NOMO-1 treated with dmso at 0.1 percent for 144 hours (cell line): ENCODE measurements at regions not wholly inside any gene's neighbourhood (a gene's known extent, or its start where the extent isn't known, plus 50 kb on each side); places are given as distances from the start of the nearest gene placed in this dataset.

ENCODE experiments used
- DNase-seq: peaks from one replicate; lab custom pipeline; 2025; ENCODE audit not compliant: unreplicated experiment; lab: John Stamatoyannopoulos, UW

DNA sequence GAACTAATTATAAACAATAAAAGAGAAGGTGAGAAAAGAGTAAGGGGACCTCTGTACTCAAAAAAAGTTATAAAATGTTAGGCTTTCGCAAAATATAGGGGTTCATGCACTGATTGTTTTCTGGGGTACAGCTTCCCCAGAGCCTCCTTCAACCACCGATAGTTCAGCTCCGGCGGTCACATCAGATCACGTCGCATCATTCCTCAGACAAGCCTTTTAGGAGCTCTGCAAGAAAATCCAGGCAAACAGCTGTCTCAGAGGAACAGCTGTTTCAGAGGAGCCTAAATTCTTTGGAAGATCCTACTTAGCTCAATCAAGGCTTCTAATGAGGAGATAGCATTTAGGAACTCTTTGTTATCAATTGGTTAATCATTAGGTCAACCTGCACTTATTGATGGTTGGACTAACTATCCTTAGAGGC is 78.7 kb downstream of the MYCN start:
- no peak for DNase-seq

DNA sequence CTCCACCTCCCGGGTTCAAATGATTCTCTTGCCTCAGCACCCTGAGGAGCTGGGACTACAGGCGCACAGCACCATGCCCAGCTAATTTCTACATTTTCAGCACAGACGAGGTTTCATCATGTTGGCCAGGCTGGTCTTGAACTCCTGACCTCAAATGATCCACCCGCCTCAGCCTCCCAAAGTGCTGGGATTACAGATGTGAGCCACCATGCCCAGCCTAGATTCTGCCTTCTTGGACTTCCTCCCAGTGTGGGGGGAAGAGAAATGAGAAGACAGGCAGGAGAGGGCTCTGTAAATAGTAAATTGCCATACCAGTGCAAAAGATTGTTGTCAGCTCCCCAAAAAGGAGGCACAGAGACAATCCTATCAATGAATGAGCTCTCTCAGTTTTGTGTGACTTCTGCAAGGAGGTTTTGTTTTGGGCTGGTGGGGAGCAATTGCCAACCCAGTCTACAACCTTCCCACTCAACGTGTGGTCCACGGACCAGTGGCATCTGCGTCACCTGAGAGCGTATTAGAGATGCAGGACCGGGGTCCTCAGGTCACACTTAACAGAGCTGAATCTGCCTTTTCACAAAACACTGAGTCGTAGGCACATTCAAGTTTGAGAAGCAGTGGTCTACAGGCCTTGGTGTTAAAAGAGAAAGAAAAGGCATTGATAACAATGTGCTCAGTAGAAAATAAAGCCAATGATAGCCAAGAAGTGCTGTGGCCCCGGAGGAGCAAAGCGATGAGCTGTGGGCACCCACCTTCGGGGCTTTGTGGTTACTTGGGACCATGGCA is 78.1 kb downstream of the MYCN start:
- DNase-seq, result no peak

DNA sequence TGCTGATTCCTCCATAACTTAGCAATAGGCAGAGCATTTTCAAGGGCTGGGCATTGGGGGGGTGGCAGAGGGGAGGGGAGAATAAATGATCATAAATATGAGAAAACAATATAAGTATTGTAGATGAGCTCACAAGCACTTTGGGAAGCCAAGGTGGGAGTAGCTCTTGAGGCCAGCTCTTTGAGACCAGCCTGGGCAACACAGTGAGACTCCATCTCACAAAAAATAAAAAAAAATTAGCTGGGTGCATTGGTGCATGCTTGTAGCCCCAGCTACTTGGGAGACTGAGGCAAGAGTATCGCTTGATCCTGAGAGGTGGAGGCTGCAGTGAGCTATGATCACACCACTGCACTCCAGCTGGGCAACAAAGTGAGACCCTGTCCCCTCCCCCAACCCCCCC is 75.9 kb downstream of the MYCN start:
- no peak for DNase-seq

DNA sequence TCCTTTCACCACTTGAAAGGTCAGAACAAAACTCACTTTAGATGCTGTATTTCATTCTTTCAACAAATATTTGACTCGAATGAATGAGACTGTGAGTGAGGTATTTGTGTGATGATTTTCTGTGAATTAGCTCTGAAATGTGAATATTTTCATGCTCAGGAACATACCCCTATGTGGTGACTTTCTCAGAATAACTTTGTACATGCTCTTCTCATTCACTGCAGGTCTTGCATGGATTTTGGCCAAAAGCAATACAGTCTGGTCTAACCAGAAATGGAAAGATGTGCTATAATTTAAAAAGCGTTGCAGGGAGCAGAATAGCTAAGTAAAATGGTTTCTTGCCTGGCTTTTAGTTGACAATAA is 75.5 kb downstream of the MYCN start:
- no peak for DNase-seq

DNA sequence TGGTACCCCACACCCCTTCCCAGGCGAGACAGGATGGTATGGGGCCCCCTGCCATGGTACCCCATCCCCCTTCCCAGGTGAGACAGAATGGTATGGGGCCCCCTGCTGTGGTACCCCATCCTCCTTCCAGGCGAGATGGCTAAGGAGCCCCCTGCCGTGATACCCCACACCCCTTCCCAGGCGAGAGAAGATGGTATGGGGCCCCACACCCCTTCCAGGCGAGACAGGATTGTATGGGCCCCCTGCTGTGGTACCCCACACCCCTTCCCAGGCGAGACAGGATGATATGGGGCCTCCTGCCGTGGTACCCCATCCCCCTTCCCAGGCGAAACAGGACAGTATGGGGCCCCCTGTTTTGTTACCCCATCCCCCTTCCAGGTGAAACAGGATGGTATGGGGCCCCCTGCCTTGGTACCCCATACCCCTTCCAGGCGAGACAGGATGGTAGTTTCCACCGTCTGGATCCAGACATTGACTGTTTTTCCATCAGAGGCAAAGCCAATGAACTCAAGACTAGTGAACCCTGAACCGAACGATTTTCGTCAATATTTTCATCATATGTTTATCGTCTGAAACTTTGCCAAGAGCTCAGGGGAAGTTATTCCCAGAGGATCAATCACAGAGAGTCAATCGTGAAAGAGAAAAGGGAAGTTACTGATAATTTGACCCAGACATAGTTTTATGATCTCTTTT is 75.0 kb downstream of the MYCN start:
- DNase-seq, result no peak

DNA sequence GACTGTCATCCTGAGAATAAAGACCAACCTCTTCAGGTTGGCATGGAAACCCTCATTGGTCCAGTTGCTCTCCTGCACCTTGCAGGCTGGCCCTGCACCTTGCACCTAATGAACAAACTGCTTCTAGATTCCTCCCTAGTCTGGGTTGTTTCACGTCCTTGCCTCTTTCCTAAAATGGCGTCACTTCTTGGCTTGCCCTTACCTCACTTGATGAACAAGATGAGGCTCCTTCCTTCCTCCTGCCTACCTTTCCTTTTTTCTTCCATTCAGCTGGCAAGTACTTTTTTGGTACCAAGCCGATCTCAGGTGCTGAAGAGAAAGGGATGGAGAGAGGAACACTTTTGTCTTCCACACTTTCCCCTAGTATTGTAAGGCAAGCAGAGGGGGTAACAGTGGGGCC is 74.5 kb downstream of the MYCN start:
- no peak for DNase-seq

DNA sequence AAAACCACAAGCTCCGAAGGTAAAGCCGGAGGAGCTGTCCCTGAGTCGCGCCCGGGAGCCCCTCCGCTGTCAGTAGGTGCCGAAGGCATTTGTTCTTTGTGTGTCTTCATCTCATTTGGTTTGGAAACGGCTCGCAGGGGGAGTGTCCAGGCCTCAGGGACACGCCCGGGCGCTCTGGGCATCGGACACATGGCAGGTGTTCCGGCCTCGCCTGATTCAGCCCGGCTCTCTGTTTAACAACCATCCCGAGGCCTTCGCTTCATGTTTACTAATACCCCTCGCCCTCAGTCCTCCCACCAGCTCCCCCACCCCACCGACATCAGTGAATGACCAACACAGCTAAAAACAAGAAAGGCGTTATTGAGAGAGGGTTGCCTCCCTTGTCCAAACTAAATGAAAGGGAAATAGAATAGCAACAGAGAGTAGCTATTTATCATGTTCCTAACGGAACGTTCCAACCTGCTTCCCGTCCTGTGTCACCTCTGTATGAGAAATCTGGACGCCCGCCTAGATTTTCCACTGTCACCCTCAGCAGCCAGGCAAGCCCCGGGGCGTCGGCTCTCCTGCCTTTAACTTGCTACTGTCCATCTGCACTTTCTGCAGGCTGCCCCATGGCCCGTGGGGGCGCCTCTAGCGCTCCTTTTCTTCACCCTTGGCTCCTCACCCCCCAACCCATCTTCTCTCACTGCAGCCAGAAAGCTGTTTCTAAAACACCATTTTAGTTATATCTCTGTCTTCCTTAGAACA is 73.9 kb downstream of the MYCN start:
- no peak for DNase-seq

DNA sequence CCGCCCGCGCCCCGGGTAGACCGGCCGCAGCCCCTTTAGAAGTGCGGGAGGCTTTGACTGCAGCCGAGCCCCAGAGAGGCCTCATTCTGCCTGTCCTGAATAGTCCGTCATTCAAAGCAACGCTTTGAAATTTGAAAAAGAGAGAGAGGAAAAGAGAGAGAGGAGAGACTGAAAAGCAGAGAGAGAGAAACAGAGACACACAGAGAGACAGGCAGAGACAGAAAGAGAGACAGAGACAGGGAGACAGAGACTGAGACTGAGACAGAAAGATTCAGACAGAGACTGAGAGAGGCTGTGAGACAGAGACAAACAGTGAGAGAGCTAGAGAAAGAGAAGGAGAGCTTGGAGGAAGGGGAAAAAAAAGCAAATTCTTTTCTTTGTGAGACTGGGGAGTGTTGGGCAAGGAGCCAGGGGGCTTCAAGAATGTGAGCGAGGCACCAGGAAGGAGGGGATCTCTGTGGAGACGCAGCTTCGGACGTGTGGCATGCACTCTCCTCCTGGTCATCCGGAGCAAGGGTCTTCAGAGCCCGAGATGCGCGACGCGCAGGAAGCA is 73.1 kb downstream of the MYCN start:
- DNase-seq, result no peak

DNA sequence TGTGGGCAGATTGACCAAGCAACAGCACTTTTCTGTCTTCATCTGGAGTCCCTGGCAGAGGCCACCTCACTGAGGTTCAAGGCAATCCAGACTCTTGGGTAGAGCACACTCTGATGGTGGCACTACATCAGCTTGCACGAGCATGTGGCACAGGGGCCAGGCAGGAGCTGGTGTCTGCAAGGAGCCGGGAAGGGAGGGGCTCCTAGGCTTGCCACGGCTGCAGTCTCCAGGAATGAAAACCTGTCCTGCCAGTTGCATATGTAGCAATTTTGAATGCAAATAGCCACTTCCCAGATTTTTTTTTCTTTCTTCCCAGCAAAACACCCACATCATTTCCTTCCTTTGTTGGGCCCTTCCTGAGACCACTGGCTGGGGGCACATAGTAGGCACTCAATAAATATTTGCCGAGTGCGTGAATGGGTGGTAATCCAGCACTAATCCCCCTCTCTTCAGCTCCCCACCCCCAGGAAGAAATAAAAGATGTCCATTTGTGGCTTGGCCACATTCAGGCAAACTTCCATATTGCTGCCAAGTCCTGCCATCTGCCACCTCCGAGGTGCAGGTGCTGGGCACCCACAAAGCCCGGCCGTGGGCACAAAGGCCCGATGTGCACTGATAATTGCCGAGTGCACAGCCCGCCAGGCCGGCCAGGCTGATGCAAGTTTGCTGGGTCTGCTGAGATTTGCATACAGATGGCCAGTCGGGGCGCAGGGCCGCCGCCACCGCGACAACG is 72.4 kb downstream of the MYCN start:
- no peak for DNase-seq

DNA sequence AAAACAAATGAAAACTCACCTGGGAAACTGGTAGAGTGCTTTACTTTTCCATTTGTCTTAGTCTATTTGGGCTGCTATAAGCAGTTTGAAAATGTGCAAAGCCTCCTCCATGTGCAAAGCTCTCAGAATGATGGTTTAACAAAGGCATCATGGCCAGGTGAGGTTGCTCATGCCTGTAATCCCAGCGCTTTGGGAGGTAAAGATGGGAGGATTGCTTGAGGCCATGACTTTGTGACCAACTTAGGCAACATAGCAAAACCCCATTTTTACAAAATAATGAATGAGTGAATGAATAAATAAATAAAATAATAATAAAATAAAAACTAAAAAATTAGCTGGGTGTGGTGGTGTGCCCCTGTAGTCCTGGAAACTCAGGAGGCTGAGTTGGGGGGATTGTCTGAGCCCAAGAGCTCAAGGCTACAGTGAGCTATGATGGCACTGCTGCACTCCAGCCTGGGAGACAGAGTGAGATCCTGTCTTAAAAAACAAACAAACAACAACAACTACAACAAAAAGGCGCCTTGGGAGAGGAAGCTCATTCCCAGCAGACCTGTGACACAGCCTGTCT is 71.8 kb downstream of the MYCN start:
- DNase-seq, result no peak

DNA sequence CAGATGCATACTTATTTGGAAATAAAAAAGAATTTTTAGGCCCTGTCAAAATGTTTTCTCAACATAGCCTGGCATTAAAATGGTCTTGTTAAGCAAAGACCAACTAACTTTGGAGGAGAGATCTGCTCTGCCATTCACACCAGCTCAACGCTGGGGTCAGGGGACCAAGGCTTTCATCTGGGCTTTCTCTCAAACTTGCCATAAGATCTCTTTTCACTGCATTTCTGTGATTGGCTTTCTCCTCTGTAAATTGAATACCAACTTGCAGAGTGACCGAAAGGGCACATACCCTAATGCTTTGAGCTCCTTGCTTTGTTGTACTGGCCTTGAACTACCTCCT is 71.2 kb downstream of the MYCN start:
- DNase-seq, result no peak

DNA sequence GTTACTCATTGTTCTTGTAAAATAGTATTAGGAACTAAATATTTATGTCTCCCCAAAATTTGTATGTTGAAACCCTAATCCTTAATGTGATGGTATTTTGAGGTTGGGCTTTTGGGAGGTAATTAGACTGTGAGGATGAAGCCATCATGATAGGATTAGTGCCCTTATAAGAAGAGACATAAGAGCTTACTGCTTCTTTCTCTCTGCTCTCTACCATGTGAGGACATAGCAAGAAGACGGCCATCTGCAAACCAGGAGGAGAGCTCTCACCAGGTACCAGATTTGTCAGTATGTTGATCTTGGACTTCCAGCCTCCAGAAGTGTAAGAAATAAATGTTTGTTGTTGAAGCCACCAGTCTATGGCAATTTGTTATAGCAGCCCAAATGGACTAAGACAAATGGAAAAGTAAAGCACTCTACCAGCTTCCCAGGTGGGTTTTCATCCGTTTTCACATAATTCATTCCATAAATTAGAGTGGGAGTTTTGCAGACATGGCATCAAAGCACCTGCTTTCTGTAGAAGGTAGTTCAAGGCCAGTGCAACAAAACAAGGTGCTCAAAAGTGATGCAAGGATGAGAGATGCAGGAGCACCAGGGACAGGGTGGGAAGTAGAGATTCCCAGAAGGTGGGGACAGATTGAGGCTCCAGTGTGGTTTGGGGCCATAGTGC is 70.7 kb downstream of the MYCN start:
- DNase-seq, result no peak

DNA sequence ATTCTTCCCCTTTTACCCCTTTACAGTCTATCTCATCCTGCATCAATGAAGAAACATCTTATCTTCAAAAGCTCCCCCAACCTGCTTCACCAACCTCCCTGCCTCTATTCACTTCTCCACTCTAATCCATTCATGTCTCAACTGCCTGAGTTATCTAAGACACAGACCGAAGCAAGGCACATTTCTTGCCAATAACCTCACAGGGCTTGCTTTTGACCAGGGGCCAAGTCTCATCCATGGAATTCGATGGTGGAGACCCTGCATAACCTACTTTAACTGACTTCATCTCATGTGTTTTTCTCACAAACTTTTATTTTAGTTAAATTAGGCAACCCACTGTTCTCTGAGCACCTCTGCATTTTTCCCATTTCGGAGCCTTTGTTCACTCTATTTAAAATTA is 69.7 kb downstream of the MYCN start:
- DNase-seq, result no peak

DNA sequence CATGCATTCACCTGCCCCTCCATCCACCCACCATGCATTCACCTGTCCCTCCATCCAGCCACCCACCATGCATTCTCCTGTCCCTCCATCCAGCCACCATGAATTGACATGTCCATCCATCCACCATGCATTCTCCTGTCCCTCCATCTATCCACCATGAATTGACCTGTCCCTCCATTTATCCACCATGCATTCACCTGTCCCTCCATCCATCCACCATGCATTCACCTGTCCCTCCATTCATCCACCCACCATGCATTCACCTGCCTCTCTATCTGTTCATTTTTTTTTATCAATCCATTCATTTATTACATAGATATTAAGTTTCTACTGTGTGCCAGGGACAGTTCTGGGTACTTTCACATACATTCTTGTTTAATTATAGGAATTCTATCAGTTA is 69.2 kb downstream of the MYCN start:
- no peak for DNase-seq

DNA sequence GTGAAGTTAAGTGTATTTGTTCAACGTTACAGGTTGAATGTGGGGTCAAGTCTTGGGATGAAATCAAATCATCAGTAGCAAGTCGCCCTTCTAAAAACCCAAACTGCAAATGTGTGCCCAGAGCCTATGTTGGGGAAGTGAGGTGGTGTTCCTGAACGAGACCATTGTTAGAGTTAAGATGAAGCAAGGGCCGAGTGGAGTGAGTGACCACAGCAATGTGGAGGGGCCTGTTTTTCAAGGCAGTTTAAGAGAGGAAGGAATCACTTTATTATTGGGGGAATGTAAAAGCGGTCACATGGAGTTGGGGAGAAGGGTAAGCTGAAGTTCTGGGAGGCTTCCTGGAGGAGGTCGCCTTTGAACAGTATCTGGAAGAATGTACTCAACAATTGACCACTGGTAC is 68.5 kb downstream of the MYCN start:
- DNase-seq, result no peak

DNA sequence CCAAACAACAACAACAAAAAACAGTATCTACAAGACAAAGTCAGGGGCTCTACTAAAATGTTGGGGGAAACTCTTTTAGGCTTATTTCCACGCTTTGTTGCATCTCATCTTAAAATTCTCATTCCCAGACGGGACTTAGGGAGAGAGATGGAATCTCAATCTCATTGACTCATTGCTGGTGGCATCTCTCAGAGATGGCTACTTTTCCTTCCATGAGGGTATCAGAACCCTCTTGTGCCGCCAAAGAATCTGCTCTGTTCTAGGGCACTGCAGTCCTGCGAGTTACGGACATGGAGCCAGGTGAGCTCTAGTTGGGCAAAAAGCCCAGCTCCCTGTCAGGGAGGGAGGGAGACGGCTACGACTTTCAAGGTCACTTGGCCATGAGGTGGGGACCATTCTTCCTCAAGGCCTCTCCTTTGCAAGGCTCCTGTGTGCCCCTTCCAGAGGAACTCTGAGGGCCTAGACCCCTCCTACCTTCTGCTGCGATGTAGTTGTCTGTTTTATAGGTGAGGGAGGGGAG is 68.0 kb downstream of the MYCN start:
- no peak for DNase-seq

DNA sequence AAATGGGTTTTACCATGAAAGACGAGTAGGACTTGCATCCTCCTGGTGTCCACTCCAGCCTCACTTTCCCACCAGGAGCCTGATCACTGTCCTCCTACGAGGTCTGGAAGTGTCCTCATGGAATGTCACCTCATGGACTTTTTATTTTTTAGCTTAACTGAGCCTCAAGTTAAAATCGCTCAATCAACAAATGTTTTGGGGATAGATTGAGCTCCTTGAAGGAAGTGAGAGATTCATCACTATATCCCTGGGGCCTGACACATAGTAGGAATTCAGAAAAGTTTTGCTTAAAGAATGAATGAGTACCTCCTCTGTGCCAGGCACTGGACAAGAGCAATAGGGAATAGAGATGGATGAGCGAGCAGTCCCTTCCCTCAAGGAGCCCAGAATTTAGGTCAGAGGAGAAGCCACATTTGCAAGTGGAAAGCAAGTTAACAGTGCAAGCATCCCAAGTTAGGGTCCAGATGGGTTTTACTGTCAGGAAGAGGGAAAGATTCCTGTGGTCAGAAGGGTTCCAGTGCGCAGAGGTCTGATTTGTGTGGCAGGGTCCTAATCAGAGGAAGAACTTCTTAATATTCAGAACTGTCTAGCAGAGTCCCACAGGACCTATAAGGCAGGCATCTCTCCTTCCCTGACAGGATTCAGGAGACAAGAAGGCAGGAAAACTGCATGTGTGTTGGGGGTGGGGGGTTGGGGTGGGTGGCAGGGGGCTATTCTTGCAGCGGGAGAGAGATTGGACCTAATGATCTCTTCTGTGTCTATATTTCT is 67.0 kb downstream of the MYCN start:
- no peak for DNase-seq

DNA sequence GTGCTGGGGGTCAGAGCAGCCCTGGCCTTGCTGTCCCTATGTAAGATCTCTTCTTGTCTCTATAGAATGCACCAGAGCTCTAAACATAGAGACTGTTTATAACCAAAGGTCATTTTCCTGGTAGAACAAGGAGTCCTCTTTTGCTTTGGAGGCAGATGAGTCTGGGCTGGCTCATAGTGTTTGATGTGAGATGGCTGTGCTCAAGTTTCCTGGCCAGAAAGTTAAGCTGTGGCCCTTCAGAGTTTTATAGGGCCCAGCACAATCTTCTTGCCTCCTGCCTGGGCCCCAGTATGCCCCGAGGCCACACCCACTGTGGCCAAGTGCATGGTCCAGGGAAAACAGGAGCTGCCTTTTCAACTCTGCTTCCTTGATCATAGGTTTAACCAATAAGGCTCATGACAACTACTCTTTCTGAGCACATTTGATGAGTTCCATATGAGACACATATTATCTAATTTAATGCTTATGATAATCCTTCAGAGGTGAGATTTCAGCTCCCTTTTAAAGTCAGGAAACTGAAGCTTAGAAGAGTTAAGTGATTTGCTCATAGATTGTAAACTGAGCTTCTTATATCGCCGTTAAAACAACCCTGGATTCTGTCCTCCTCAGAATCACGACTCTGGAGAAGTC is 66.3 kb downstream of the MYCN start:
- DNase-seq, result no peak
